ENCODE measurements at regions not wholly inside any gene's neighbourhood (a gene's known extent, or its start where the extent isn't known, plus 50 kb on each side); places are given as distances from the start of the nearest gene placed in this dataset.

GRCh38 chr3:106629215-106629832 lies 747.9 kb upstream of the CCDC54 start:
- DNase-seq (ENCODE audit: low read depth in 3 of 3, low spot score in 2 of 3): no peak

- no peak for DNase-seq (ENCODE audit: low read depth in 3 of 3, low spot score in 2 of 3)
Measured at GRCh38 chr3:106631373-106632108, 745.7 kb upstream of the CCDC54 start.

- DNase-seq (ENCODE audit: low read depth in 3 of 3, low spot score in 2 of 3): no peak
Measured at GRCh38 chr3:106635271-106635670, 742.0 kb upstream of the CCDC54 start.

GRCh38 chr3:106635826-106636225 lies 741.4 kb upstream of the CCDC54 start:
- DNase-seq (ENCODE audit: low read depth in 3 of 3, low spot score in 2 of 3): no peak

- no peak for DNase-seq (ENCODE audit: low read depth in 3 of 3, low spot score in 2 of 3)
Measured at GRCh38 chr3:106640353-106640752, 736.9 kb upstream of the CCDC54 start.

GRCh38 chr3:106642161-106642560 lies 735.1 kb upstream of the CCDC54 start:
- no peak for DNase-seq (ENCODE audit: low read depth in 3 of 3, low spot score in 2 of 3)

DNA sequence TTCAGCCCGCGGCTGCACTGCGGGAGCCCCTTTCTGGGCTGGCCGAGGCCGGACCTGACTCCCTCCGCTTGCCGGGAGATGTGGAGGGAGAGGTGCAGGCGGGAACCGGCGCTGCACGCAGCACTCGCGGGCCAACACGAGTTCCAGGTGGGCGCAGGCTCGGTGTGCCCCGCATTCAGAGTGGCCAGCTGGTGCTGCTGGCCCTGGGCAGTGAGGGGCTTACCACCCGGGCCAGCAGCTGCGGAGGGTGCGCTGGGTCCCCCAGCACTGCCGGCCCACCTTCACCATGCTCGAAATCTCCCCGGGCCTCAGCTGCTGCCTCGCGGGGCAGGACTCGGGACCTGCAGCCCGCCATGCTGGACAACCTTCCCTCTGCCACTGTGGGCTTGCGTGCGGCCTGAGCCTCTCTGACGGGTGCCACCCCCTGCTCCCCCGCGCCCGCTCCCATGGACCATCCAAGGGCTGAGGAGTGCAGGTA lies 733.5 kb upstream of the CCDC54 start:
- no peak for DNase-seq (ENCODE audit: low read depth in 3 of 3, low spot score in 2 of 3)

- DNase-seq (ENCODE audit: low read depth in 3 of 3, low spot score in 2 of 3): no peak
Measured at GRCh38 chr3:106673926-106674569, 703.2 kb upstream of the CCDC54 start.

DNA sequence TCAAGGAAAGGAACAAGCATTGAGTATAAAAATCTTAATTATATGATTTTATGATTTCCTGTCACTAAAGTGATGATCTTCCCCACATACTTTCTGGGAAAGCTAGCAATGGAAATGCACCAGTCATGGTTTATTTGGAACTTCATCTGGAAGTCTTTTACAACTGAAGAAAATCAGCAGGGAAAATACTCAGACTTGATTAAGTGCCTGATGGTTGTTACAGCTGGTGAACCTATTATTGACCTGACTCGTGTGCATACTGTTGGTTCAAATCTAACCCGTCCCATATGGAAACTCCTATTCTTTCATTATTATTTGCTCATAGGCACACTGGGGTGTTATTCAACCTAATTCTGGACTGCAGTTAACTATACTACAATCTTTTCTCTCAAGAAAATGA lies 701.8 kb upstream of the CCDC54 start:
- DNase-seq (ENCODE audit: low read depth in 3 of 3, low spot score in 2 of 3): no peak

DNA sequence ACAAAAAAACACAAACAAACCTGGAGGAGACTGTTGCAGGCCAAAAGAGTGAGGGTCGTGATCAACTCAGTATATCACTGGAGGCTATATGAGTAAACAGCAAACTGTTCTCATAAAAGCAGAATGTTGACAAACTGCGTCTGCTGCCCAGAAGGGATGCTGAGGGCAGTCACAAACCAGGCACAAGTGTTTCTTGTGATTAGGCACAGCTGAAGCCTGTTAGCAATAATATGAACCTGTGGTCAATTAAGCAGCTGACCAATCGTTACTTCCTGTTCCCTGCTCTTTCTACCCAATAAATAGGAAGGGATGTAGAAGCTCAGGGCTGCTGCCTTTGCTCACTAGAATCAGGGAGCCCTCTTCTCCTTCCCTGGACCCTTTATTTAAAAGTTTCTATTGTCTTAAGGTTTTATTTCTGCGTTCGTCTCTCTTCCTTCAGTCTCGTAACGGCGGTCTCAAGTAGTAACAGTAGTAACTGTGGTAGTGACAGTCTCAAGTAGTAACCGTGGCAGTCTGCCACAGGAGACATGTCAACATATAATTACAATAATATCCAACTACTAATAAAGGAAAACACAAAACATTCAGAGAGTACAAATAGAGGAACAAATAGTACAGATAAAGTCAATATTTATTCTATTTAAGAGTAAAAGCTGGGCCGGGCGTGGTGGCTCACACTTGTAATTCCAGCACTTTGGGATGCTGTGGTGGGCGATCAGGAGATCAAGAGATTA lies 698.4 kb upstream of the CCDC54 start:
- DNase-seq (ENCODE audit: low read depth in 3 of 3, low spot score in 2 of 3): no peak

DNA sequence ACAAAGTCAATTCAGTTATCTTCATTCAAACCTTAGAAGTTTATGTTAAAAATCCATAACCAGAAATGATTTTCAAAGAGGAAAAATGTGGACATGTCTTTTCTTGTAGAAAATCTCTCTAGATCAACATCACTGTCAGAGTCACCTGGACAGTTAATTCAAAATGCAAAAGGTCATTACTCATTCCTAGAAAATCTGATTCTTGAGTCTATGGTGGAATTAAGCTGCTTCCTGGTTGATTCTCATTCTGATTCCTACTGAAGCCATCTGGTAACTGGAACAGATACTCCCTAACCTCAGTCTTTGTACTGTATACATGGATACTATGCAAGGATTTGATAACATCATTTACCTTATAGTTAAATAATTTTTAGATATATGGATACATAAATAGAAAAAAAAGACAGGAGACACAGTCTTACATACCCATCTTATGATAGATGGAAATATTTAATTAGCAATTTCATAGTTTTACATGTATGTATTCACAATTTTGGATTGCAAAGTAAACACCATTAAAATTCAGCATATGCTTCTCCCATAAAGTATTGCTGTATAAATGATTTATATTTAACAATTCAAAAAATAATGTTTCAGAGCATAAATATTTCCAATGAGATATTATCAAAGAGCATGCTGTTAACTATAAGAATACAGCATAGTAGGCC lies 693.2 kb upstream of the CCDC54 start:
- no peak for DNase-seq (ENCODE audit: low read depth in 3 of 3, low spot score in 2 of 3)

DNA sequence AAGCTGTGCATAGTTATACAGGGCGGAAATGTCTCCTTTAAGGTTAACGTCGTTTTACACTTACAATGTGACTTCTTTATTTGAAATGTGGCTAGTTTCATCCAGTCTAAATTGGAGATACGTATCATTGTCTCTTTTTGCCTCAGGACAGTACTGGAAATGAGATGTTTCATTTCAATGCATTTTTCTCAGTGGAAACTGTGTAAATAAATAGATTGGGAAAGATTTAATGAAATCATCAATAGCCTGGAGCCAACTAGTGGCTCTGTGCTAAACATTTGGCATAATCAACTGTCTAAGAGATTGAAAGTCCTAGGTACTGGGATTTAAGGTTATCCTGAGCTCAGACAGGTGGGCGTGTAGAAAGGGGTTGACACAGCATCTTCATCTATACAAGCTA lies 691.5 kb upstream of the CCDC54 start:
- DNase-seq (ENCODE audit: low read depth in 3 of 3, low spot score in 2 of 3): no peak

DNA sequence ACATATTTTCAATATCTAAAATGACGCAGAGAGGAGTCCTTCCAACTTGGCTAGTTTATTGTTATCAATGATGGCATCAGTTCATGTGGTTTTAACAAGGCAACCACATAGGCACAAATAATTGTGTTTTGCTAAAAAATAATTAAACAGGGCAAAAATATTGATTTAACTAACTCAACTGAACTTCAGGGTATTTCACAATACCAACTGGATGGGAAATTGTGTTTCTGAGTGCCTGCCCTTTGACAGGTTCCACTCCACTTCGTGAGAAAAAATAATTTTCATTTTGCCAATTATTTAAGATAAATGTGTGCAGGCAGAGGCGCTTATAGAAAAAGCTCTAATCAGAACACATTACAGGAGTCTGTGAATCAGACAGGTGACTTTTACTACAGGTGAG lies 689.3 kb upstream of the CCDC54 start:
- DNase-seq (ENCODE audit: low read depth in 3 of 3, low spot score in 2 of 3): no peak

GRCh38 chr3:106688464-106688863 lies 688.8 kb upstream of the CCDC54 start:
- no peak for DNase-seq (ENCODE audit: low read depth in 3 of 3, low spot score in 2 of 3)

- no peak for DNase-seq (ENCODE audit: low read depth in 3 of 3, low spot score in 2 of 3)
Measured at GRCh38 chr3:106691476-106691875, 685.8 kb upstream of the CCDC54 start.

DNA sequence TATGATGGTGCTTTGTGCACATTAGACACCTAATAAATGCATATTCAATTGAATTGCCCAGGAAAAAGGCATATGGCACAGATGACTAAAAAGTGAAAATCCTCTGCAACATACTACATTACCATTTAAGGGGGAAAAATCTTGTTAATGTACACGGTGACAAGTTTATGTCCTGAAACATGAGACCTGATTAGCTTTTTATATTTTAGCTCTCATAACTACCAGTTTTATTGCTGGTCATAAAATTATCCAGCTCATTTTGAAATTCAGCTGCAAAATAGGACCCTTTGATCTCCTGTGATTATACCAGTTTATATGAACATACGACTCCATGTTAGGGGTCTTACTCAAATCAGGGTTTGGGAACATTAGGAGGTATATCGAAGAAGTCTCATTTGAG lies 684.6 kb upstream of the CCDC54 start:
- DNase-seq (ENCODE audit: low read depth in 3 of 3, low spot score in 2 of 3): no peak

GRCh38 chr3:106699122-106699521 lies 678.1 kb upstream of the CCDC54 start:
- no peak for DNase-seq (ENCODE audit: low read depth in 3 of 3, low spot score in 2 of 3)

GRCh38 chr3:106700981-106701380 lies 676.3 kb upstream of the CCDC54 start:
- DNase-seq (ENCODE audit: low read depth in 3 of 3, low spot score in 2 of 3): no peak

- DNase-seq (ENCODE audit: low read depth in 3 of 3, low spot score in 2 of 3): no peak
Measured at GRCh38 chr3:106703524-106703923, 673.7 kb upstream of the CCDC54 start.

GRCh38 chr3:106707347-106707746 lies 669.9 kb upstream of the CCDC54 start:
- no peak for DNase-seq (ENCODE audit: low read depth in 3 of 3, low spot score in 2 of 3)

DNA sequence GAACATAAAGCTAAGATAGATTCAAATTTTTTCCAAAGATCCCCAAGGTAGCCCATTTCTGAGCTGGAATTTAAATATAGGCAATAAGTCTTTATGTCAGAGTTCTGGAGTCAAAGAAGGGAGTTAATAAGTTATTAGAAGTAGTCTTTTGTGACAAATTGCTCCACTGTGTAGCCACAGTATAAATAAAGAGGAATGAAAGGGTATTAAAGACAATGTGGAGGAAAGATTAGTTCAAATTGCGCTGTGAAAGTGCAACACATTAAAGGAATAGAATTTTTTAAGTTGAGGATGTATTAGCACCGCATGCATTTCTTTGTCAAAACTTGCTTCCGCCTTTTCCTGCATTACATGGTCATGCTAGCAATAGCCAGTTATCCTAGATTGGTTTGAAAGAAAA lies 666.6 kb upstream of the CCDC54 start:
- DNase-seq (ENCODE audit: low read depth in 3 of 3, low spot score in 2 of 3): no peak
